Upper lobe of left lung (tissue), 6 donors: ENCODE measurements at regions not wholly inside any gene's neighbourhood (a gene's known extent, or its start where the extent isn't known, plus 50 kb on each side); places are given as distances from the start of the nearest gene placed in this dataset.

Source experiments
- ATAC-seq, 2 donors: fragments of 200-7000 bp; cut with Tn5 transposase; one replicate each; pipeline ENCODE4 v1.9.1; 2022; ENCODE audit warnings: mild to moderate bottlenecking in 2 of 2, moderate library complexity in 2 of 2; ENCODE audit not compliant: low FRiP score in 2 of 2
- DNase-seq, 2 donors: peaks; one replicate each; pipeline ENCODE4 v3.0.0-alpha.2; 2019 to 2020
- H3K27ac ChIP-seq, 4 donors: fragments of 200-600 bp; sonication (generic); one replicate each; pipeline ENCODE4 v1.5.1; 2016 to 2019
- H3K27me3 ChIP-seq, 4 donors: fragments of 200-600 bp; sonication (generic); one replicate each; pipeline ENCODE4 v1.5.1; 2017 to 2019
- H3K36me3 ChIP-seq, 4 donors: fragments of 200-600 bp; sonication (generic); one replicate each; pipeline ENCODE4 v1.5.1; 2016 to 2019
- H3K4me1 ChIP-seq, 4 donors: fragments of 200-600 bp; sonication (generic); one replicate each; pipeline ENCODE4 v1.5.1; 2018 to 2019
- H3K4me3 ChIP-seq, 4 donors: fragments of 200-600 bp; sonication (generic); one replicate each; pipeline ENCODE4 v1.5.1; 2017 to 2019; ENCODE audit warnings: mild to moderate bottlenecking in 2 of 4, moderate library complexity in 1 of 4
- H3K9me3 ChIP-seq, 4 donors: fragments of 200-600 bp; sonication (generic); one replicate each; pipeline ENCODE4 v1.5.1; 2018 to 2019
- EP300 ChIP-seq, 4 donors: sonication (generic); formaldehyde crosslinking; IDR thresholded peaks; one replicate each; pipeline ENCODE4 v1.5.1; 2017; ENCODE audit warnings: antibody characterized with exemption in 4 of 4, control low read depth in 2 of 4
- POLR2A ChIP-seq, 4 donors: fragments of 450-650 bp; IDR thresholded peaks; one replicate each; pipeline ENCODE4 v1.5.1; 2016 to 2017; ENCODE audit warnings: antibody characterized with exemption in 4 of 4, mild to moderate bottlenecking in 2 of 4
- POLR2AphosphoS5 ChIP-seq, 2 donors: sonication (generic); formaldehyde crosslinking; IDR thresholded peaks; one replicate each; pipeline ENCODE4 v1.5.1; 2017; ENCODE audit warnings: antibody characterized with exemption in 2 of 2
- WGBS, 2 donors: methylation state at CpG; one replicate each; pipeline ENCODE4 v1.1.5; 2017 to 2018; 5-methylcytosine and 5-hydroxymethylcytosine counted together
- TF ChIP-seq, protein P1 (sequence below), 6 experiments: fragments of 450-650 bp in 4 of 6; fragments of 200-600 bp in 2 of 6; sonication (generic) in 2 of 6; IDR thresholded peaks; one replicate each; pipeline ENCODE4 v1.5.1; 2016 to 2019; ENCODE audit warnings: antibody characterized with exemption in 6 of 6
- donor health status: DM: no; HTN: no; CAD: no; lungs with moderate emphysema.
- donor health status: DM: no; HTN: yes; CAD: no; lungs with severe emphysema.

DNA sequence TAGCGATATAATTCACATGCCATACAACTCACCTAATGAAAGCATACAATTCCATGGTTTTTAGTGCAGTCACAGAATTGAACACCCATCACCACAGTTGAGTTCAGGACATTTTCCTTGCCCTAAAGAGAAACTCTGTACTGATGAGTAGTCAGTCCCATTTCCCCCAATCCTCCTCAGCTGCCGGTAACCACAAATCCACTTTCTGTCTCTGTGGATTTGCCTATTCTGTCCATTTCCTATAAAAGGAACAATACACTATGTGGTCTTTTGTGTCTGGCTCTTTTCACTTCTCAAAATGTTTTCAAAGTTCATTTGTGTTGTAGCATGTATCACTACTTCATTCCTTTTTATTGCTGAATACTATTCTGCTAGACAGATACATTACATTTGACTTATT, 67.9 kb upstream of the TGM3 start:
- 90 to 98% methylated on average over 2 of the region's 2 CpGs for WGBS, 2 donors
- no peak overlapping the region for H3K4me3 ChIP-seq
- H3K27me3 ChIP-seq: no peaks in the 10 kb centered on the region
- H3K27ac ChIP-seq: no peak overlapping the region
- no peaks in the 10 kb centered on the region for H3K9me3 ChIP-seq
- H3K4me1 ChIP-seq: no peaks in the 10 kb centered on the region
- TF ChIP-seq EP300 (IDR thresholded peaks at IDR 0.05) (no peak), POLR2A (IDR thresholded peaks at IDR 0.05) (no peak), POLR2AphosphoS5 (IDR thresholded peaks at IDR 0.05) (no peak)
- TF ChIP-seq, protein P1, sequence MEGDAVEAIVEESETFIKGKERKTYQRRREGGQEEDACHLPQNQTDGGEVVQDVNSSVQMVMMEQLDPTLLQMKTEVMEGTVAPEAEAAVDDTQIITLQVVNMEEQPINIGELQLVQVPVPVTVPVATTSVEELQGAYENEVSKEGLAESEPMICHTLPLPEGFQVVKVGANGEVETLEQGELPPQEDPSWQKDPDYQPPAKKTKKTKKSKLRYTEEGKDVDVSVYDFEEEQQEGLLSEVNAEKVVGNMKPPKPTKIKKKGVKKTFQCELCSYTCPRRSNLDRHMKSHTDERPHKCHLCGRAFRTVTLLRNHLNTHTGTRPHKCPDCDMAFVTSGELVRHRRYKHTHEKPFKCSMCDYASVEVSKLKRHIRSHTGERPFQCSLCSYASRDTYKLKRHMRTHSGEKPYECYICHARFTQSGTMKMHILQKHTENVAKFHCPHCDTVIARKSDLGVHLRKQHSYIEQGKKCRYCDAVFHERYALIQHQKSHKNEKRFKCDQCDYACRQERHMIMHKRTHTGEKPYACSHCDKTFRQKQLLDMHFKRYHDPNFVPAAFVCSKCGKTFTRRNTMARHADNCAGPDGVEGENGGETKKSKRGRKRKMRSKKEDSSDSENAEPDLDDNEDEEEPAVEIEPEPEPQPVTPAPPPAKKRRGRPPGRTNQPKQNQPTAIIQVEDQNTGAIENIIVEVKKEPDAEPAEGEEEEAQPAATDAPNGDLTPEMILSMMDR (IDR thresholded peaks at IDR 0.05): no peak
- ATAC-seq (no peak), DNase-seq (no peak)
- no peaks in the 10 kb centered on the region for H3K36me3 ChIP-seq

DNA sequence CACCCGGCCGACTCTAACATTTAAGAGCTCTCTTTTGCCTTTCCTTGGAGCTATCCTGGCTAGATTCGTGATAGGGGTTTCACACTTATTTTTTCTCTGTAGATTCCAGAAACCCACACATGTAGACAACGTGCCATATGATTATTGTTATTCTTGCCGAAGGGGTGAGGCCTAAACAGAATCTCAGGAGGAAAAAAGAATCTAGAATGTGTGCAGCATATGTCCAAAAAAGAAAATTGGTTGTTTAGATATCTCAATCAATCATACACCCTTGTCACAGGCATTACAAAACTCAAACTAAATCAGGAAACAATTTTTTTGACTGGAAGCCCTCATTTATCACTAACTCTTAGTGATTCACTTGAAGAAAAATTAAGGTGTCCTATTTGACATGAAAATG, 66.9 kb upstream of the TGM3 start:
- WGBS, 2 donors: 86% methylated on average over 5 of the region's 5 CpGs
- DNase-seq: no peak
- H3K4me1 ChIP-seq: no peaks in the 10 kb centered on the region
- TF ChIP-seq POLR2A (IDR thresholded peaks at IDR 0.05): no peak
- TF ChIP-seq, protein P1 (IDR thresholded peaks at IDR 0.05): no peak
- TF ChIP-seq EP300 (IDR thresholded peaks at IDR 0.05): no peak
- TF ChIP-seq POLR2AphosphoS5 (IDR thresholded peaks at IDR 0.05): no peak
- H3K27me3 ChIP-seq: no peaks in the 10 kb centered on the region
- H3K9me3 ChIP-seq: no peaks in the 10 kb centered on the region
- H3K36me3 ChIP-seq: no peaks in the 10 kb centered on the region
- H3K4me3 ChIP-seq: no peak overlapping the region
- no peak overlapping the region for H3K27ac ChIP-seq
- ATAC-seq: no peak

DNA sequence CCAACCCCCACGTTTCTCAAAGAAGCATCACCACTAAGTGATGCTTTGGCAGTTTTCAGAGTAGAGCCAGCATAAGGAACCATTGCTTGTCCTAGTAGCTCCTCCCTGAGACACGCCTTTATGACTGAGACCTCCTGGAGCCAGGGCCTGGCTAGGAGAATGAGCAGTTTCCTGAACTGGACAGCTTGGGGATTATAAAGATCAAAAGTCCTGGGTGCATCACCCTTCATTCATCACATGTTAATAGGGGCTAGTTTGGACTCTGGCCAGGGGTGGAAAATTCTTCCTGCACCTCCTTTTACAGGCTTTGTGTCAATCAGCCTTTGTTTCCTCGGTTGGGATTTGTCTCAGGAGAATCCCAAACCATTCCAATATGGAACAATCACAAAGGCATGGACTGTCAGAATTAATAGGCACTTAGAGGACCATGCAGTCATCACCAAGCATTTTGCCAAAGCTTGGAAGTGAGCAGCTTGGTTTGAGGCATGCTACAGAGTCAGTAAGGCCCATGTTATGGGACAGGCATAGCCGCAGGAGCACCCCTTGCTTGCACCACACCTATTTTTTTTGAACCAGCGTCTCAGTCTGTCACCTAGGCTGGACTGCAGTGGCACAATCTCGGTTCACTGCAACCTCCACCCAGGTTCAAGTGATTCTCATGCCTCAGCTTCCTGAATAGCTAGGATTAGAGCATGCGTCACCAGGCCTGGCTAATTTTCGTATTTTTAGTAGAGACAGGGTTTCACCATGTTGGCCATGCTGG, 64.9 kb upstream of the TGM3 start:
- no peaks in the 10 kb centered on the region for H3K27me3 ChIP-seq
- no peak overlapping the region for H3K4me3 ChIP-seq
- H3K36me3 ChIP-seq: no peaks in the 10 kb centered on the region
- TF ChIP-seq, protein P1 (IDR thresholded peaks at IDR 0.05): no peak
- TF ChIP-seq EP300 (IDR thresholded peaks at IDR 0.05): no peak
- TF ChIP-seq POLR2A (IDR thresholded peaks at IDR 0.05): no peak
- no peak for TF ChIP-seq POLR2AphosphoS5 (IDR thresholded peaks at IDR 0.05)
- no peaks in the 10 kb centered on the region for H3K4me1 ChIP-seq
- H3K27ac ChIP-seq: no peak overlapping the region
- H3K9me3 ChIP-seq: no peaks in the 10 kb centered on the region
- 78 to 85% methylated on average over 8 of the region's 8 CpGs for WGBS, 2 donors
- ATAC-seq: no peak
- DNase-seq: no peak

DNA sequence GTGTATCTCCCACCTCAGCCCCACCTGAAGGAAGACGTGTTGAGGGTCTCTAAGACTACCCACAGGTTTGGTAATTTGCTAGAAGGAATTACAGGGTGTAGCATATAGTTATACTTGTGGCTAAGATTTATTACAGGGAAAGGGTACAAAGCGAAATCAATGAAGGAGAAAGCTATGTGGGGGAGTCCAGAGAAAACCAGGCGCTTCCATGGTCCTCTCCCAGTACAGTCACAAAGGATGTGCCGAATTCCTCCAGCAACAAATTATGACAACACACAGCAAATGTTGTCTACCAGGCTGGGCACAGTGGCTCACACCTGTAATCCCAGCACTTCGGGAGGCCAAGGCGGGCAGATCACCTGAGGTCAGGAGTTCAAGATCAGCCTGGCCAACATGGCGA, 64.1 kb upstream of the TGM3 start:
- ATAC-seq: no peak
- no peaks in the 10 kb centered on the region for H3K4me1 ChIP-seq
- DNase-seq: no peak
- TF ChIP-seq, protein P1 (IDR thresholded peaks at IDR 0.05): no peak
- TF ChIP-seq POLR2AphosphoS5 (IDR thresholded peaks at IDR 0.05) (no peak), EP300 (IDR thresholded peaks at IDR 0.05) (no peak), POLR2A (IDR thresholded peaks at IDR 0.05) (no peak)
- no peak overlapping the region for H3K27ac ChIP-seq
- WGBS, 2 donors: 93% methylated on average over 7 of the region's 7 CpGs
- no peaks in the 10 kb centered on the region for H3K36me3 ChIP-seq
- no peaks in the 10 kb centered on the region for H3K9me3 ChIP-seq
- H3K4me3 ChIP-seq: no peak overlapping the region
- H3K27me3 ChIP-seq: no peaks in the 10 kb centered on the region

DNA sequence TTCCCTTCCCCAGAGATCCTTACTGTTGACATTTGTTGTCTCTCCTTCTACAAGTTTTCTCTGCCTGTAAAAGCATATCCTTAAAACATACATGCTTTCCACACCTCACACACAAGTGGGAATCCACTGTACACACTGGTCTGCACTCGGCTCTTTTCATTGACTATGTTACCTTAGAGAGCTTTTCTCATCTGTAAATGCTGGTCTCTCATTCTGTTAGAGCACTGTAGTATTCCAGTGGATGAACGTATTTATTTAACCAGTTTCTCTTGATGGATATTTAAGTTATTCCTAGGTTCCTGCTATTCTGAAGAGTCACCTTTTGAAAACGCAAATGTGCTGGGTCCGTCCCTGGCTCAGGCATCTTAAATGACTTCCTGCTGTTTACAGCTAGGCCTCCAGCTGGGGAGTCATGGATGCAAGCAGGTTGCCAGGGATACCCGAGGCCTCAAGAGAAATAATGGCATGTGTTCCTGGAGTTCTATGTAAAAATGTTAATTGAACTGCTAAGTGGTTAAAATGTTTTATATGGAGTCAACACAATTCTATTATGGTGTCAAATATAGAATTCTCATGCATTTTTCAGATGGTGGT, 61.1 kb upstream of the TGM3 start:
- no peaks in the 10 kb centered on the region for H3K9me3 ChIP-seq
- 63 to 71% methylated on average over 5 of the region's 5 CpGs for WGBS, 2 donors
- H3K4me1 ChIP-seq: no peaks in the 10 kb centered on the region
- H3K27me3 ChIP-seq: no peaks in the 10 kb centered on the region
- no peak overlapping the region for H3K4me3 ChIP-seq
- no peak for DNase-seq
- no peak for ATAC-seq
- TF ChIP-seq POLR2A (IDR thresholded peaks at IDR 0.05) (no peak), POLR2AphosphoS5 (IDR thresholded peaks at IDR 0.05) (no peak), EP300 (IDR thresholded peaks at IDR 0.05) (no peak)
- TF ChIP-seq, protein P1 (IDR thresholded peaks at IDR 0.05): no peak
- H3K36me3 ChIP-seq: no peaks in the 10 kb centered on the region
- H3K27ac ChIP-seq: no peak overlapping the region
